GM03348 (cell line): ENCODE measurements at regions not wholly inside any gene's neighbourhood (a gene's known extent, or its start where the extent isn't known, plus 50 kb on each side); places are given as distances from the start of the nearest gene placed in this dataset.

Source experiments
- DNase-seq: peaks from one replicate; pipeline ENCODE4 v3.0.0; 2012; ENCODE audit warnings: low spot score

DNA sequence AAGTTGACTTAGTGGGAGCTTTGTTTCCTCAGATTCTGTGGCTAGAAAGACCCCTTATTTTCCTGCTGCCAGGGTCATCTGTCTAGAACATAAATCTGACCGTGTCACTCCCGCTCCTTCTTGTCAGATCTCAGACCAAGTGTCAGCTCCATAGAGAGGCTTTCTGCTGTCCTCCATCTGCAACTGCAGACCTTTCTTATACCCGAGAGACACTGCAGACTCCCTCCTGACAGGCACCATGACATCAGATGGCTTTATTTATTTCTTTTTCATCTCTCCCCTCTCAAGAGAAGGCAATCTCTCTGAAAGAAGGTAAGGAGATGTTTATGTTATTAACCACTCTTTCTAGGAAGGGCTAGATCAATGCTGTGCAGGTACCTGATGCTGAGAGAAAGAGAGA is 726.5 kb downstream of the UQCRFS1 start:
- no peak for DNase-seq

- no peak for DNase-seq
Observed at GRCh38 chr19:28485292-28485691, 727.7 kb downstream of the UQCRFS1 start.

DNA sequence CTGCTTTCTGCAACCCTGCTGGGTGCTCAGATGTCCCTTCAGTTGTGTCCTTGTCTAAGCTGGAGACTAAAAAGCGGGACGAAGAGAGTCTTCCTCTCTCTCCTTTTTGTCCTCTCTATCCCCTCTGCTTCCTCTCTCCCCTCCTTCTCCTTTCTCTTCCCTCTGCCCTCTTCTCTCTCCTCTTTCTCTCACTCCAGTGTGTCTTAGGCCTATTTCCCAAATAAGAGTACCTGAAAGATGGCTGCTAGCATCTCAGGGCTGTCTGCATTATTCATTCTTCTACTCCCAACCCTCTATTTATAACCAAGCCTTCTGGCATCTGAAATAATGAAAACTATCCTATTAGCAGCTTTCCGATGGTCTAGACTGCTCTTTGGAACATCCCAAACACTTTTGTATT is 729.8 kb downstream of the UQCRFS1 start:
- DNase-seq = no peak

DNA sequence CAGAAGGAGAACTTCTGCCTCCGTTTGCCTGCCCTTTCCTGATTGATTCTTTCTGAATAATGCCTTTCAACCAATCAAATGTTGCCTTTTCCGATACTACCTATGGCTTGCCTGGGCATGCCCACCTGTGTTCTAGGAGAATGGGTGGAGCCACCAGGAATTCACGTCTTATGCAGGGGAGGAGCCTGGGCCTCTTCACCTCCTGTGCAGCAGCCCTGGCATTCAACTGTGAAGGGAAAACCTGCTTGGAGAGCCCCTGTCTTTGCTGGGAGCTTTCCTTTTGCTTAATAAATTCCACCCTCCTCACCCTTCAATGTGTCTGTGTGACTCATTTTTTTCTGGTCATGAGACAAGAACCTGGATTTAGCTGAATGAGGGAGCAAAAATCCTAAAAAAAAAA is 730.7 kb downstream of the UQCRFS1 start:
- no peak for DNase-seq

DNA sequence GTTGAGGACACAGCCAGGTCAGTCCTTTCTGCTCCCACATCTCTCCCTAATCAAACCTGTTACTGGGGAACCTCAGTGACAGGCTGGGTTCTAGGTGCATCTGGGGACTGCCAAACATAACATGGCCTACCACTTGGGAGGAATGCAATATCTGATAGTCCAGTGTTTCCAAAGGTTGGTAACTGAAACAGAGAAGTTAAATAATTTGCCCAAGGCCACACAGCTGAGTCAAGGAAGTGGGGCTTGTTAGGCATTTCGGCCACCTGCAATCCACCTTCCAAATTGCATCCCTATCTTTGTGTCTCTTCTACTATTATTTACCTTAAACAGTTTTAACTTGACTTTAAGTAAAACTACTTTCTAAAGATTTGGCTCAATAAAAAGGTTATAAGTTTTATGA is 731.3 kb downstream of the UQCRFS1 start:
- DNase-seq = no peak

GRCh38 chr19:28475525-28475924 is 737.4 kb downstream of the UQCRFS1 start:
- no peak for DNase-seq

DNA sequence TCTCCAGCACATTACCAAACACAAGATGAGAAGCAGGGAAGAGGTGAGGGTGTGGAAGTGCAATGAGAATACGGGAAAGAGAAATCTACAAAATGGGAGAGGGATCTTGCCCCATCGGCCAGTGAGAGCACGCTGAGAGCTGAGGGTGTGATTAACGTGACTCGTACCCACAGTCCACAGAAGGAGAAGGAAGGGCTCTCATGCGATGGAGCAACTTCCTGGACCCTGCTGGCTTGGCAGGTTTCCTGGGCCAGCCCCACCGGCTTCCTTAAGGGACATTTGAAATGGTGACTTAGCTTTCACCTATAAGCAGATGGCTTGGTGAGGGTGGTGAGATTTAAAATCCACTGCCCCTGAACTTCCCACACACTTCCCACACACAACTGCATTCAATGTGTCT is 740.1 kb downstream of the UQCRFS1 start:
- DNase-seq = no peak

GRCh38 chr19:28471731-28472510 is 741.0 kb downstream of the UQCRFS1 start:
- DNase-seq = peak; percentile 40

GRCh38 chr19:28469544-28469943 is 743.4 kb downstream of the UQCRFS1 start:
- DNase-seq = no peak

DNA sequence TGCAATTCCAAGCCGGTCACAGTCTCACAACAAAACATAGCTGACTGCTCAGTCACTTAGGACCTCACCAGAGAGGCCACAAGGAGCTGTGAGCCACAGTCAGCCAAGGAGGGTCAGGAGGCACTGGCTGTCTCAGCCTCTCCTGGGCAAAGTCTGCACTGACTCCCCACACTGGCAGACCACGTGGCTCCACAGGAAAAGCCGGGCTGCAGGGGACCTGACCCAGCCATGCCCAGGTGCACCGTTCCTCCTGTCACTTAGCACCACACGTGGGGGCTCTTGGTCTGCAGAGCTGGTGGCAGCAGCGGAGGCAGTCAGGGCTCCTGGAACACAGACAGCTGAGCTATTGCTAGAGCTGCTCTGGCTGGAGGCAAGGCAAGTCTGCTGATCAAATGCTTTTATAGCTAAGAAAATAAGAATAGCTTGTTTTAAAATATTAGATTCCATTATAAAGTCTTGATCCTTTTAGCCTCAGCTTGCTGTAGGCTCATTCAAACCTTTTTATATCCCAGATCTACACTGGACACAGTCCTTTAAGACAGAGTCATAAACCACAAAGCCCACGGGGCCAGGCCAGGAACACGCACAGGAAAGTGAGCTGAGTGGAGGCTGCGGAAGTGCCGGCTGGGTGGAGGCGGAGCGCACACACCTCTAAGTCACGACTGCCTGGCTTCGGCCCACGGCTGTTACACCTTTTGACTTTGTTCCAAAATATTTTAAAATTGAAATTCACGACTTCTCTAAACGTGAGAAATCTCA is 744.1 kb downstream of the UQCRFS1 start:
- peak; percentile 58 for DNase-seq

- DNase-seq = peak; percentile 73
Observed at GRCh38 chr19:28466107-28467045, 746.6 kb downstream of the UQCRFS1 start.

GRCh38 chr19:28465371-28466086 is 747.4 kb downstream of the UQCRFS1 start:
- DNase-seq = peak; percentile 32

DNA sequence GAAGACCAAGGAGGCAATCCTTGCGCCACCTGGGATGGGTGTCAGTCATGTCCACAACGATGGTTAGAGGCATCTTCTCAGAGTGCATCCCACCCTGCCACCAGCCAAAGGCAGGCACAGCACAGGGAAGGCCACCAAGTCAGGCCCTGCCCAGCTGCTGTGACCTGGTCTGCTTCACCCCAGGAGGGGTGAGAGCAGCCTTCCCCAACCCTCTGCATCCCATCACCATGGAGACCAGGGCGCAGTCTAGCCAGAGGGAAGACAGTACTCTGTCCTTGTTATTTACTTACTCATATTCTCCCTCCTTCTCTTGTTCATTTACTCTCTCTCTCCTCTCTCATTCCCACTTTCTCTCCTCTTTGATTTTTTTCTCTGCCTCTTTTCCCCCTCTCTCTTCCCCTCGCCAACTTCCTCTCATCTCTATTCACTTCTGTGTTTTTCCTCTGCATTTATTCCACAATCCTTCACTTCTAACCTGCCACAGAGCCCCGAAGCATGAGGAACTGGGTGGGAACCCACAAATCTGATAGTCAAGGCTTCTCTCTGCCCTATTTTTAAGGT is 749.4 kb downstream of the UQCRFS1 start:
- DNase-seq = no peak

- DNase-seq = no peak
Observed at GRCh38 chr19:28457620-28458019, 755.3 kb downstream of the UQCRFS1 start.

GRCh38 chr19:28456708-28457320 is 756.1 kb downstream of the UQCRFS1 start:
- DNase-seq = no peak

GRCh38 chr19:28456252-28456651 is 756.7 kb downstream of the UQCRFS1 start:
- DNase-seq = no peak

- DNase-seq = no peak
Observed at GRCh38 chr19:28454083-28454482, 758.9 kb downstream of the UQCRFS1 start.

GRCh38 chr19:28453420-28453819 is 759.5 kb downstream of the UQCRFS1 start:
- no peak for DNase-seq

DNA sequence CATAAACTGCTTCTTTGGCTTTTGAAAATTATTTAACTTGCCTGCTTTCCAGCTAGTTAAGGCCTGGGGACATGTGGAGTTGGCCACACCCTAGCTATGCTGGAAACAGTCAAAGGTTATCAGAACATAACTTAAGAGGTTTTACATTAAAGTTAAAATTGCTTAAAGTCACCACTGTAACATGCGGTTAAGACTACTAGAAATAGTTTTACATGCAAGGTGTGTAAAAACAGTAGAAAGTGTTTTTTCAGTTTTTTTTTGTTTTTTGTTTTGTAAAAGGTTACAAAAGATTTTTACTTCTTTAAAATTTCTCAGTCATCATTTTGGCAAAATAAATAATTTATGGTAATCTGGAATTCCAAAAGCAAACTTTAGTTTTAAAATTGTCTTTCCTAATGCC is 763.1 kb downstream of the UQCRFS1 start:
- DNase-seq = no peak

- DNase-seq = no peak
Observed at GRCh38 chr19:28446511-28446910, 766.4 kb downstream of the UQCRFS1 start.

GRCh38 chr19:28445826-28446225 is 767.1 kb downstream of the UQCRFS1 start:
- DNase-seq = no peak
